NCI-H1417 (cell line): ENCODE measurements at regions not wholly inside any gene's neighbourhood (a gene's known extent, or its start where the extent isn't known, plus 50 kb on each side); places are given as distances from the start of the nearest gene placed in this dataset.

Experiments
- DNase-seq, 3 experiments: peaks; one replicate each; lab custom pipeline; 2025; lab: John Stamatoyannopoulos, UW

DNA sequence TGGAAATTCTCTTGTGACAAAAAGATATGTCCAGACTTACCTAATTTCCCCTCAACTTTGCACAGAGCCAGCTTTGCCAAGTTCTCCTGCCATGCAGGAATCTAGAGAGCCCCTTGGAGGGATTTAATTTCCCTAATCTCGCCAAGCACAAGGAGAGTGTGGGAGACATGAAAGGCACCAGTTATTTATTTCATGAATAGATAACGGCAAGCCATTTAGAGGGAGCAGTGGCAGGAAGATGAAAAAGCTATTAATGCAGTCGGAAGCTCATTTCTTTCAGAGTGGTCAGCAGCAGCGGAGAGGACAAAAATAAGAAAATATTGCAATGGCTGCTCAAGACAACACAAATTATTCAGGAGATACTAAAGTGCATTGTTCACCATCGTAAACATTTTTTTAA is 150.9 kb upstream of the WSCD2 start:
- no peak for DNase-seq

DNA sequence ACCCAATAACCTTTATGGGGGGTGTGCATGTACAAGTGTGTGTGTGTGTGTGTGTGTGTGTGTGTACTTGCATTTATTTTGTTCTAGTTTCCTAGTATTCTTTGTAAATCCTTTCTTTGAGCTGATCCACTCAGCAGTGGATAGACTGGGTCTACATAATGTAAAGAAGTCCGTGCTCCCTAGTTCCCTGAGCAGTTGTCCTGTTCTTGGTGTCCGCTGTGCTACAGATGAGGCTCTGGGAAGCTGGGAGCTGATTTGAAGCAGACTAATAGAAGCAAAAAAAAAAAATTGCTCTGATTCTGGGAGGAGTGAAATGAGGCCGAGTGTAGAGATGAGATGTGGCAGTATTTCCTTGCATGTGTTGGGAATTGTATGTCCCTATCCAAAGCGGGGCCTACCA is 150.4 kb upstream of the WSCD2 start:
- no peak for DNase-seq

DNA sequence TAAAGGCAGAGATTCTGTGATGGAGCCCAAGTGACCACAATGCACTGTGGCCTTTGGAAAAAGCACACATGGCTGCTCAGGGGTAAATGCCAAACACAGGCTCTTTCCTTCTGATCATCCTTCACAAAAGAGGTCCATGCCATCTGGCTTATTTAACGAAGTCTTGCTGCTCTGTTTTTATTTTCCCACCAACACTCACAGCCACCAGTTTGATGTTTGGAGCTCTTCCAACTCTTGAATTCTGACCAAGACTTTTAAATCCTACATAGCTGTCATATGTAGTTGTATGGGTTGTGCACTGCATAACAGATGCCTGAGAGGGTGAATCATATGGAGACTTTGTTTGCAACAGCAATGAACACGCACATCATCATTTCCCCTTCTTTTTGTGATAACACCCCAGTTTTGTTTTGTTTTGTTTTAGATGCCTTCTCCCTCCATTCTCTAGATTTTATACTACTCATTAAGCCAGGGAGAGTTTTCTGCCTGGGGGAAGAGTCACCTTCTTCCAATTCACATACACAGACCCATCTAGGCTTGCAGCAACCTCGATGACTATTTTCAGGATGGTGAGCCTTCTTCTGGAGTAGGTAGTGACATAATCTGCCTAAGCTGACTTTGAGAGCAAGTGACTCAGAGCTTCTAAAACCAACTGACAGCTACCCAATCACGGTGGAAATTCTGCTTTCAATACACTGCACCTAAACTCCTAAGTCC is 145.2 kb upstream of the WSCD2 start:
- no peak for DNase-seq

GRCh38 chr12:107984973-107985372 is 144.1 kb upstream of the WSCD2 start:
- DNase-seq, result no peak

DNA sequence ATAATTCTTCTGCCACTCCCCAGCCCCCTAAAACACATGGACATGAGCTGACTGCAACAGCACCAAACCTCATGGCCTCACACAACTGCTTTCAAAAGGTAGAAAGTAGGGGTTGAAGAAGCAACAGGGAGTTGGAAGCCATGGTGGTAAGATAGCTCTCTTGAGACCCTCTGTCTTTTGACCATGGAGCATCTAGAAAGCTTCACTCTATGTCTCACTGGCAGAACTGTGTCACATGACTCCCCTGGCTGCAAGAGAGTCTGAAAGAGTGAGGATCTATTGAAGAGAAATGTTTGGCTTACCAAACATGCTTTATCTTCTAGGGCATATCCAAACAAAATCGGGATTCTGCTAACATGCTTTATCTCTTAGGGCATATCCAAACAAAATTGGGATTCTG is 142.9 kb upstream of the WSCD2 start:
- DNase-seq, result no peak

DNA sequence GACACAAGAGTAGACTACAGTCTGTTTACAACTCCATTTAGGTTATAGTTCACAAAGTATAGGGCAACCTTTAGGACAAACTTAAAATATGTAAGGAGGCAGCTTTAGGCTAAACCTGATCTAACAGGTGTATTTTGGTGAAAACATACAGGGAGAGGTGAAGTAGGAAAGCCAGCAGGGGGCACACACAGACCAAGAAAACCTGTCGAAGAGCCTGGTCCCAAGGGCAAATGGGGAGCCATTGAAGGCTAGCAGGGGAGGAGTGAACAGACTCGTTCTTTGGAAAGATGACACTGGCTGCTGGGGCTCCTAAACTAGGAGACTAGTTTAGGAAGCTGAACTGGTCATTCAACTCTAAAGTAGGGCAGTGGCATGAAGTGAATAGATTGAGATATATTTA is 138.8 kb upstream of the WSCD2 start:
- peak in 2 of 3 experiments; percentile 54 to 74 for DNase-seq

DNA sequence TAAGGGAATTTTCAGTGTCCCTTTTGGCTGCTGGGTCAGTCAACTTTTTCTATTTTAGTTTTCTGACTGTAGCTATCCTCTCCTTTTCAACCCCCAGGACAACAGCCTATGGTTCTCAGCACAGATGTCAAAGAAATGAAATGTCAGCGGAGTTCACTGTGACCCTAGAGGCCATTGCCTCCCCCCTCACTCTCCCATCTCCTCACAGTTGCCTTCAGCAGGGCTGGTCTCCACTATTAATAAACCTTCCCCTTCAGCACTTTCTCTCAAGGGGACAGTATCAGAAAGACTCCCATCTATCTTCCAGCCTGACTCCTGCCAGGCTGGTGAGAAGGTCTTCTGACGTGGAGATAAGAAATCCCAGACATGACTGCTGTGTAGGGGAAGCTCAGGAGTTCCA is 137.1 kb upstream of the WSCD2 start:
- no peak for DNase-seq

- DNase-seq, result peak; percentile 12 to 67 (median 61)
Observed at GRCh38 chr12:107992870-107993451, 136.1 kb upstream of the WSCD2 start.

GRCh38 chr12:107998863-107999262 is 130.2 kb upstream of the WSCD2 start:
- DNase-seq, result no peak

DNA sequence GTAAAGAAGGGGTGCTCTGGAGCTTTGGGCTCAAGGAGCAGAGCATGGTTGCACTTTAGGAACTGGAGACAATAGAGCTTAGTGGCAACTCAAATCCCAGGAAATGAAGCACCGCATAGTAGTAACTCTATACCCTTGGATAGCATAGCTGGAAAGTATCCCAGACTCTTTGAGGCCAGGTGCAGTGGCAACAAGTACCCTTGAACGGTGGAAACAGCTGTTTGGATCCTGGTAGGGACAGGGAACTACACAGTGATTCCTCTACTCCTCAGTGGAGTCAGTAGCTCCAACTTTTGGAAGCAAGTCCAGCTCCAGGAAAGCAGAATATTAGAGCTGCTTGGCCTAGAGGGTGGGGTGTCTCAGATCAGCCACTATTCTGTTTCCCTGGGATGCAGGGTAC is 129.0 kb upstream of the WSCD2 start:
- peak in 1 of 3 experiments; percentile 87 for DNase-seq

DNA sequence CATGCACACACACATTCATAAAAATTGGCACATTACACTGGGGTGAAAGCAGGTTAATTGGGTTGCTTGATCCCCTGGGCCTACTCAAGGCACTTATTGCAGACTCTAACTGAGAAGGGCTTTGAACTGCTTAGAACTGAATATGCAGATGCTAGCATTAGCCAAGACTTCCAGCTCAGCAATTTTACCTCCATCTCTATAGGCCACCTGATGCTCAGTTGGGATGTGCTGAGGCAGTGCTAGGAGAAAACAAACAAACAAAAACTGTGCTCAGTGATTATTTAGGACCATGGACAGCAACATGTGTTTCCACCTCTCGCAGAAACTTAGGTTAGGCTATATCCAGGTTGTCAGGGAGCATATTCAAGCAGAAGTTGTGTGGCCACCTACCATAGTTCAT is 124.8 kb upstream of the WSCD2 start:
- DNase-seq, result peak in 1 of 3 experiments; percentile 59

DNA sequence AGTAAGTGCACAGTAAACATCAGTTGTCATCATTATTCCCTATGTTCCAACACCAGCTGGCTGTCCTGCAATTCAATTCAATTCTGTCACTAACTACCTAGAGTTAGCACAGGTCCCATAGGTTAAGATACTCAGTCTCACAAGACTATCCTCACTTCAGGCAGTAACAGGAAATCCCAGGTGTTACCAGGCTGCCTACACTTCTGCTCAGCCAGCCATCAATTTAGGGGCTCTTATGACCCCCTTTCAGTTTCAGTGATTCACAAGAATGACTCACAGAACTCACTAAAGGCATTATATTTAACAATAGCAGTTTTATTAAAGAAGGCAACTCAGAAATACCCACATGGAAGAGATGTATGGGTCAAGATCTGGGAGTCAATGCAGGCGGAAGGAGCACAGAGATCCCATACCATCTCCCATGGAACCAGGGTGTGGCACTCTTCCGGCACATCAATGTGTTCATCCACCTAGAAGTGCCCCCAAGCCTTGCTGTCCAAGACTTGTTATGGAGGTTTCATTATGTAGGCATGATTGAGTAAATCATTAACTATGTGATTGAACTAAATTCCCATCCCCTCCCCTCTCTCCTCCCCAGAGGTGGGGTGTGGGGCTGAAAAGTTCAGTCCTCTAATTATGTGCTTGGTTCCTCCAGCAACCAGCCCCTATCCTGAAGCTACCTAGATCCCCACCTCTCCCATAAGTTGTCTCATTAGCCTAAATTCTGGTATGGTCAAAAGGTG is 120.8 kb upstream of the WSCD2 start:
- no peak for DNase-seq

DNA sequence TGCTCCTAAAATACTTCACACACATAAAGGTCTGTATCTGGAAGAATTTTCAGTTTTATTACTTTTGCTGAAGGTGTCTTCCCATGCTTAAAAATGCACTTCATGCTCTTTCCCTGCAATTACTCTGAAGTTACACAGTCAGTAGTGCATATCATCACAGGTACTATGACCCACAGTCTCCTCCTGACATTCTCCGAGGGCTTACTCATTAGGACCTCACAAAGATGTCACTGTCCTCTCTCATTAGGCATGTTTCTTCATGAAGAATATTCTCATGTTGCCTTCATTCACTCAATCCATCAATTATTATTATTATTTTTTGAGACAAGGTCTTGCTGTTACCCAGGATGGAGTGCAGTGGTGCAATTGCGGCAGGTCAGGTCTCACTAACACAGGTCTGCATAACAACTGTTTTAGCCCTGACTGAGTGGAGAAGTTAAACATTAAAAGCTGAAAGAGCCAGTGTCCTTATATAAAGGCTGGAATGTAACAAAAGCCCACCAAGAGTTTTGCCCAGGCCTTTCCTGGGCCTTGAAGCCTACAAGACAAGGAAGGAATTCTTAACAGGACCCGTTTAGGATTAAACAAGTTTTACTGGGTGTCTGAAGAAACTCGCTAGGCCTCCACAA is 119.5 kb upstream of the WSCD2 start:
- no peak for DNase-seq

- no peak for DNase-seq
Observed at GRCh38 chr12:108016022-108016564, 113.0 kb upstream of the WSCD2 start.

GRCh38 chr12:108017472-108018057 is 111.5 kb upstream of the WSCD2 start:
- no peak for DNase-seq

GRCh38 chr12:108019862-108020261 is 109.2 kb upstream of the WSCD2 start:
- DNase-seq, result no peak

- DNase-seq, result no peak
Observed at GRCh38 chr12:108021141-108021540, 107.9 kb upstream of the WSCD2 start.

DNA sequence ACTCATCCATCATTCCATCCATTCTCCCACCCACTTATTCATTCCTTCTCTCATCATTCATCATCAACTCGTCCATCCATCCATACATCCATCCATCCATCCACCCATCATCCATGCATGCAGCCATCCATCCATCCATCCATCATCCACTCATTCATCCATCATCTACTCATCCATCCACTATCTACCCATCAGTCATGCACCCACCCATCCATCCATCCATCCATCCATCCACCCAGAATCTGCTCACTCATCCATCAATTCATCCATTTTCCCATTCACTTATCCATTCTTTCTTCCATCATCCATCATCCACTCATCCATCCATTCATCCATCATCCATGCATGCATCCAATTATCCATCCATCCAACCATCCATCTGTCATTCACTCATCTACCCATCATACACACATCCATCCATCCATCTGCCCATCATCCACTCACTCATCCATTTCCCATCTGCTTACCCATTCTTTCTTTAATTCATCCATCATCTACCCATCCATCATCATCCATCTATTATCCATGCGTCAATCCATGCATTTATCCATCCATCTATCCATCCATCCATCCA is 107.1 kb upstream of the WSCD2 start:
- no peak for DNase-seq

GRCh38 chr12:108029051-108029835 is 99.8 kb upstream of the WSCD2 start:
- DNase-seq, result no peak

DNA sequence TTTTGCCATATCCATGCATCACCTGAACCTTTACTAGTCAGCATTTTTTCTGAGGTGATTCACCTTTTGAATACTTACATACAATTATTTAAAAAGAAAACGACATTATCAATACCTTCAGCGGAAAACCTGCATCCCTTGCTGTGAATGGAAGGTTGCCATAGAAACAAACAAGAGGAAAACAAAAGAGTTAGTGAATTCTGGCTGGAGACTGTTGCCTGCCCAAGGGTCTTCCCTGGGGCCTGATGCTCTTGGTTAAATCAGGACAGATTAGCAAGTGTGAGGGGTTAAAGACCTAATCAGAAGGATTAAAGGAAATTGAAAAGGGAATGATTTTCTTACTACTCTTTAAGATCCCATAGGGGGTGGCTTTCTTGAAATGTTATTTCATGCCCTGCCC is 96.0 kb upstream of the WSCD2 start:
- no peak for DNase-seq

GRCh38 chr12:108035372-108035771 is 93.7 kb upstream of the WSCD2 start:
- no peak for DNase-seq
